ENCODE measurements at regions not wholly inside any gene's neighbourhood (a gene's known extent, or its start where the extent isn't known, plus 50 kb on each side); places are given as distances from the start of the nearest gene placed in this dataset.
"Not testable (repeated sequence)": the region's sequence is repeated elsewhere in the genome, so short reads cannot be mapped to it uniquely, and the experiment has no call there.

DNA sequence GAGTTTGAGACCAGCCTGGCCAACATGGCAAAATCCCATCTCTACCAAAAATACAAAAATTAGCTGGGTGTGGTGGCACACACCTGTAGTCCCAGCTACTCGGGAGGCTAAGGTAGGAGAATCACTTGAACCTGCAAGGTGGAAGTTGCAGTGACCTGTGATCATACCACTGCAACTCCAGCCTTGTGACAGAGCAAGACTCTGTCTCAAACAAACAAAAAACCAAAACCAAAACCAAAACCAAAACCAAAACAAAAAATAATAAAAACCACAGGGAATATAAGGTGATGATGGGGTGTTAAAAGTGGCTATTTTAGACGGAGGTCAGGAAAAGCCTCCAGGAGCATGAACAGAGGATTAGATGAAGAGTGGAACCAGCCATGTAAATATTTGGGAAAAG lies 96.3 kb upstream of the ARRDC3 start:
- TF ChIP-seq POLR2AphosphoS5, POLR2A (IDR thresholded peaks at IDR 0.05): not testable (repeated sequence)
